Effector memory CD8-positive, alpha-beta T cell (primary cell): ENCODE measurements at regions not wholly inside any gene's neighbourhood (a gene's known extent, or its start where the extent isn't known, plus 50 kb on each side); places are given as distances from the start of the nearest gene placed in this dataset.

Experiments
- ATAC-seq: fragments of 150-1000 bp; cut with Tn5 transposase; replicated peaks from 2 replicates; pipeline ENCODE4 v1.10.0; 2021; ENCODE audit warnings: mild to moderate bottlenecking, moderate library complexity
- DNase-seq, 3 experiments: peaks; one replicate each; pipeline ENCODE4 v3.0.0; 2021
- H3K27ac Mint-ChIP-seq, 2 donors: one replicate each; pipeline ENCODE4 v1.8.0; 2022; ENCODE audit warnings: mild to moderate bottlenecking in 2 of 2, mixed read lengths in 2 of 2, moderate library complexity in 2 of 2
- H3K27me3 Mint-ChIP-seq, 2 donors: one replicate each; pipeline ENCODE4 v1.8.0; 2022; ENCODE audit warnings: mixed read lengths in 2 of 2
- H3K36me3 Mint-ChIP-seq: one replicate; pipeline ENCODE4 v1.8.0; 2022; ENCODE audit warnings: mild to moderate bottlenecking, moderate library complexity, mixed read lengths; ENCODE audit not compliant: insufficient read depth
- H3K4me1 Mint-ChIP-seq, 2 donors: one replicate each; pipeline ENCODE4 v1.8.0; 2022; ENCODE audit warnings: low read depth in 2 of 2, mixed read lengths in 2 of 2
- H3K4me3 Mint-ChIP-seq, 2 donors: one replicate each; pipeline ENCODE4 v1.8.0; 2022; ENCODE audit warnings: mild to moderate bottlenecking in 2 of 2, mixed read lengths in 2 of 2, moderate library complexity in 2 of 2
- H3K9me3 Mint-ChIP-seq, 2 donors: one replicate each; pipeline ENCODE4 v1.8.0; 2022; ENCODE audit warnings: mixed read lengths in 2 of 2

- H3K4me1 Mint-ChIP-seq, result no peaks in the 10 kb centered on the region
- H3K4me3 Mint-ChIP-seq, result no peak overlapping the region
- no peaks in the 10 kb centered on the region for H3K36me3 Mint-ChIP-seq
- no peak overlapping the region for H3K27ac Mint-ChIP-seq
- DNase-seq (no peak), ATAC-seq (no peak)
- H3K27me3 Mint-ChIP-seq, result no peaks in the 10 kb centered on the region
- no peaks in the 10 kb centered on the region for H3K9me3 Mint-ChIP-seq
Measured at GRCh38 chr2:66073172-66073571, 361.8 kb upstream of the MEIS1 start.

DNA sequence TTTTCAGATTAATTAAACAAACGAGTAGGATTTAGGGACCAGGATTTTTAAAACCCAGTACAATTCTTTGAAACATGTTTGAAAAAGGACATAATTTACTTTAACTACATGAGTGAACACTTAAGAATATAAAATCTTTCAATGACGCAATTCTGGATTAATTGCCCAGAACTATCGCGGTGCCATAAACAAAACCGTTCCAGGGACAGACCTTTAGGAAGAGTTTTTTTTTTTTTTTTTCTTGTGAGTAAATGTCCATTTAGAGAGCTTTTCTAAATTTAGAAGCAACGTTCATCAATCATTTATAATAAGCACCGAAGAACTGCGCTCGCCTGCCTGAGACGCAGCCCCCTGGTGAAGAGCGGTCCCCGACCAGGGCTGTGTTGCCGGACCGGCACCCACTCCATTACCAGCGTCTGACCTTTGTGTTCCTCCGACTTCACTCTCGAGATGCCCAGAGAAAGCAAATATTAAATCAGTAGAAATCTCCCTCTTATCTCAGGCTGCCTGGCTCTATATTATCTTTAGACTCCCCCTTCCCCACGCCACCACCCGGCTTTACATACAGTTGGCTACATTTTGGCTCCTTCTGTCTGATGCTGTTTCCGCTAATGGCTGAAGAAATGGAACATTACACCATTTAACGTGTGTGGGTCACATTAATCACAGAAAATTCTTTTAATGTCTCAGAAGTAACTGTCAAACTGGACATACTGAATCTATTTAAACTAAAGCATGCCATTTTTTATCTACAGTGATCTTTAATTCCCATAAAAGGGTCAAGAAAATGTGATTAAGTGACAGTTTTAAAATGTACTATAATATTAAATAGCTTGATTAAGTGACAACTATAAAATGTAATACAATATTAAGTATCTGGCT, 364.0 kb upstream of the MEIS1 start:
- ATAC-seq, result no peak
- Mint-ChIP-seq H3K4me3 (no peak overlapping the region), H3K4me1 (no peaks in the 10 kb centered on the region)

GRCh38 chr2:66069937-66070720, 364.8 kb upstream of the MEIS1 start:
- Mint-ChIP-seq H3K27me3 (no peaks in the 10 kb centered on the region), H3K36me3 (no peaks in the 10 kb centered on the region), H3K9me3 (peaks cover 0 to 2% of the 10 kb centered on the region in 2 donors), H3K27ac (no peak overlapping the region), H3K4me3 (no peak overlapping the region), H3K4me1 (no peaks in the 10 kb centered on the region)
- ATAC-seq (no peak), DNase-seq (no peak)

More for the DNA sequence above, 364.0 kb upstream of the MEIS1 start:
- Mint-ChIP-seq H3K36me3 (no peaks in the 10 kb centered on the region), H3K27ac (no peak overlapping the region), H3K9me3 (no peaks in the 10 kb centered on the region), H3K27me3 (no peaks in the 10 kb centered on the region)
- DNase-seq, result no peak

GRCh38 chr2:66066032-66066431, 368.9 kb upstream of the MEIS1 start:
- Mint-ChIP-seq H3K27ac (no peak overlapping the region), H3K36me3 (no peaks in the 10 kb centered on the region), H3K4me1 (no peaks in the 10 kb centered on the region), H3K27me3 (no peaks in the 10 kb centered on the region), H3K4me3 (no peak overlapping the region), H3K9me3 (peaks cover 0 to 2% of the 10 kb centered on the region in 2 donors)
- no peak for ATAC-seq
- DNase-seq, result no peak

- H3K27ac Mint-ChIP-seq, result no peak overlapping the region
- H3K4me1 Mint-ChIP-seq, result no peaks in the 10 kb centered on the region
- H3K9me3 Mint-ChIP-seq, result peaks cover 2 to 12% of the 10 kb centered on the region in 2 donors
- H3K36me3 Mint-ChIP-seq, result no peaks in the 10 kb centered on the region
- H3K4me3 Mint-ChIP-seq, result no peak overlapping the region
- H3K27me3 Mint-ChIP-seq, result no peaks in the 10 kb centered on the region
- ATAC-seq (no peak), DNase-seq (no peak)
Measured at GRCh38 chr2:66059332-66059731, 375.6 kb upstream of the MEIS1 start.

DNA sequence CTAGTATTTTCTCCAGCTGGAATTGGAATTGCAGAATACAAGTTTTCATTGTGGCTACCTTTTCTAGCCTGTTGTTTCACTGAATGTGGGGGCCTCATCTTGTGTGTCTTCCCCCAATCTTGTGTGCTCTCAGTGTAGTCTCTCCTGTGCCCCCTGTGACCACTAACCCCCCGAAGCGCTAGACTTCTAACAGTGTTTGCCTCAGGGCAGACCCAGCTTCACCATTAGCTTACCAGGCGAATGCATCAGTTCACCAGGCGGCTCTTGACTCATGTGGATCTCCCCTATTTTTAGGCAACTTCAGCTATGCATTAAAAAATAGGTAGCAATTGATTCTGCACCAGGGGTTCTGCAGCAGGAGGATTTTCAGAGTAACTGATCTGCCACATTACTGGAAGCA, 376.2 kb upstream of the MEIS1 start:
- H3K27ac Mint-ChIP-seq, result no peak overlapping the region
- no peaks in the 10 kb centered on the region for H3K27me3 Mint-ChIP-seq
- H3K36me3 Mint-ChIP-seq, result no peaks in the 10 kb centered on the region
- H3K9me3 Mint-ChIP-seq, result peaks cover 4 to 15% of the 10 kb centered on the region in 2 donors
- ATAC-seq (no peak), DNase-seq (no peak)
- no peak overlapping the region for H3K4me3 Mint-ChIP-seq
- H3K4me1 Mint-ChIP-seq, result no peaks in the 10 kb centered on the region

DNA sequence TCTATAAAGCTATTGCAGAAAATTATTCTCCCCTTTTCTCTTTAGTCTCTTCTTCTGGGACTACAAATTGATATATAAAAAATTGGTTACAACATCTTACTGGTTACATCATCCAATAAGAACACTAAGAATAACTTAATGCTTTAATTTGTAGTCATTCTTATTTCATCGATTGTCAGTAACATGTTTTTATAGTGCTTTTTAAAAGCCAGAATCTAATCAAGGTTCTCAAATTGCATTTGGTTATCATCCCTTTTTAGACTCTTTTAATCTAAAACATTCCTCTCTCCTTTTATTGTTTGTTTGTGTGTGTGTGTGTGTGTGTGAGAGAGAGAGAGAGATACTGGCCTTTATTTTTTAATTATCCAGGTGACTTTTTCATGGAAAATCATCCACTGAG, 377.1 kb upstream of the MEIS1 start:
- DNase-seq, result no peak
- H3K4me3 Mint-ChIP-seq, result no peak overlapping the region
- no peaks in the 10 kb centered on the region for H3K27me3 Mint-ChIP-seq
- H3K9me3 Mint-ChIP-seq, result peaks cover 4 to 15% of the 10 kb centered on the region in 2 donors
- H3K36me3 Mint-ChIP-seq, result no peaks in the 10 kb centered on the region
- H3K4me1 Mint-ChIP-seq, result no peaks in the 10 kb centered on the region
- ATAC-seq, result no peak
- no peak overlapping the region for H3K27ac Mint-ChIP-seq

- ATAC-seq (no peak), DNase-seq (no peak)
- Mint-ChIP-seq H3K27ac (no peak overlapping the region), H3K36me3 (no peaks in the 10 kb centered on the region), H3K4me1 (no peaks in the 10 kb centered on the region), H3K27me3 (no peaks in the 10 kb centered on the region), H3K9me3 (peaks cover 3 to 7% of the 10 kb centered on the region in 2 donors), H3K4me3 (no peak overlapping the region)
Measured at GRCh38 chr2:66050392-66050791, 384.5 kb upstream of the MEIS1 start.

GRCh38 chr2:66048667-66049066, 386.3 kb upstream of the MEIS1 start:
- H3K9me3 Mint-ChIP-seq, result no peaks in the 10 kb centered on the region
- no peaks in the 10 kb centered on the region for H3K4me1 Mint-ChIP-seq
- ATAC-seq (no peak), DNase-seq (no peak)
- H3K36me3 Mint-ChIP-seq, result no peaks in the 10 kb centered on the region
- H3K27ac Mint-ChIP-seq, result no peak overlapping the region
- no peaks in the 10 kb centered on the region for H3K27me3 Mint-ChIP-seq
- H3K4me3 Mint-ChIP-seq, result no peak overlapping the region

DNA sequence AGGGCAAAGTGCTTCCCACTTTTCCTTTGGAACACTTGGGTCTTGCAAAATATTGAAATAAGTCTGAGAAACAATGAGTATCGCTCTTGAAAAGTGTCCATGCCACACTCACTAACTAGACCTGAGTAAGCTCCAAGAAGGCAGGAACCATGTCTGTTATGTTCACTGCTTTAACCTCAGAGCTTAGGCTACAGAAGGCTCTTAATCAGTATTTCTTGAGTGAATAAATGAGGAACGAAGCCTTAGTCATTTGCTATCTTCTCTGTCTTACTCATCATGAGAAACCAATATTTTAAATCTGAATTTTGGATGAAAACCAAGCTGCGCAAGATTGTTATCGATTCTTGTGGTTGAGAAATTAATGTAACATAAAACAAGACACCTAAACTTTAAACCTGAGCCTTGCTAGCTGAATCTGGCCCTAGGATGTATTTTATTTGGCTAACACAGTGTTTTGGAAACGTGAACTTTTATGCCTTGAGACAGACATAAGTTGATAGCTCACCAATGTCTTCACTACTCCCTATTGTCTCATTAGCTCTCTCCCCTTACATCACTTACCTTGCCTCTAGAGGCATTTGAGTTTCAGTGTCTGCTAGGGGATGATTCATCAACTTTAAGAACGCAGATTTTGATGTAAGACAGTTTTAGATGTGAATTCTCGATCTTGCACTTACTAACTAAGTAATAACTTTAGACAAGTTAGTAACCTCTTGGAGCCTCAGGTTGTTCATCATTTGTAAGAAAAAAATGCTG, 392.8 kb upstream of the MEIS1 start:
- DNase-seq (no peak), ATAC-seq (no peak)
- Mint-ChIP-seq H3K27ac (no peak overlapping the region), H3K4me1 (no peaks in the 10 kb centered on the region), H3K9me3 (peaks cover 0 to 2% of the 10 kb centered on the region in 2 donors), H3K27me3 (no peaks in the 10 kb centered on the region), H3K36me3 (no peaks in the 10 kb centered on the region), H3K4me3 (no peak overlapping the region)

DNA sequence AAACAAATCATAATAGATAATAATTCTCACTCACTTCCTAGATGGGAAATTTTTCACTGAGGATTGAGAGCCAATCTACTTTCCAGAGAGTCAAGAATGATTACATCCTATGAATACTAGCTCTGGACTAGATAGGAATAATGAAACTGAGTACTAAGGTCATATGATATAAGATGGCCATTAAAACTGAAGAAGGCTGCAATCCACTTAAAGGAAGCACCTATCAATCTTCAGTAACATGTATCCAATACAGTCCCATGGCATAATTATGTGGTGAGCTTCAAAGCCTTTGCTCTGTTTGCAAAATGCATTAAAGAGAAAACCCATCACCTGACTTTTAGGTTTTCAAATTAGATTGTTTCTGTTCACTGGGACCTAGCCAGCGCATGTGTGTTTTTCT, 398.0 kb upstream of the MEIS1 start:
- H3K27ac Mint-ChIP-seq, result no peak overlapping the region
- DNase-seq (no peak), ATAC-seq (no peak)
- no peaks in the 10 kb centered on the region for H3K4me1 Mint-ChIP-seq
- no peak overlapping the region for H3K4me3 Mint-ChIP-seq
- no peaks in the 10 kb centered on the region for H3K27me3 Mint-ChIP-seq
- no peaks in the 10 kb centered on the region for H3K9me3 Mint-ChIP-seq
- no peaks in the 10 kb centered on the region for H3K36me3 Mint-ChIP-seq

GRCh38 chr2:66034467-66034866, 400.5 kb upstream of the MEIS1 start:
- ATAC-seq (no peak), DNase-seq (no peak)
- Mint-ChIP-seq H3K9me3 (peaks cover 0 to 6% of the 10 kb centered on the region in 2 donors), H3K36me3 (no peaks in the 10 kb centered on the region), H3K4me1 (no peaks in the 10 kb centered on the region), H3K4me3 (no peak overlapping the region), H3K27me3 (no peaks in the 10 kb centered on the region), H3K27ac (no peak overlapping the region)

DNA sequence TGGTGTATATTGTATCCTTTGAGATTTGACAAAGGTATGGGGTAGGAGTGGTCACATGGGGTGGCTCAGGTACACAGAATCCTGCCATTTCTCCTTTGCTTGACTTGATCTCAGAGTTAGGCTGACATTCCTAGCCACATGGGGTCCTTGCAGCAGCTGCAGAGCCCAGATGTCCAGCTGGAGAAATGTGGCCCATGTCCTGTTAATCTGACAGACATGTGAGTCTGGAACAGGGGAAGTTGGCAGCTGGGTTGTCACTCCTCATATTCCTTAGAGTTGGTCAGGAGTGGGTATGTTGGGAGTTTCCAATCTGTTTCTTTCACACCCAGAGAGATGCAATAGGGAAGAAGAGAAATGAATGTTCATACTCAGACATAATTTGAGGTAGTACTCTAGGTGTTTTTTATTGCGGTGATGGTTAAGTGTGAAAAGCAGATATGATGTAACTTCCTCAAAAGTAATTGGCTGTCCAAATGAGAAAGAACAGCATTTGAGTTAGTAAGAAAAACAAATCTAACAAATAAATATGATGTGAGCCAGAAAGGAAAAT, 402.6 kb upstream of the MEIS1 start:
- Mint-ChIP-seq H3K27ac (no peak overlapping the region), H3K36me3 (no peaks in the 10 kb centered on the region), H3K4me1 (no peaks in the 10 kb centered on the region), H3K4me3 (no peak overlapping the region), H3K27me3 (no peaks in the 10 kb centered on the region), H3K9me3 (peaks cover 0 to 9% of the 10 kb centered on the region in 2 donors)
- no peak for DNase-seq
- ATAC-seq, result no peak
